Peyer's patch (tissue), 4 donors: ENCODE measurements at regions not wholly inside any gene's neighbourhood (a gene's known extent, or its start where the extent isn't known, plus 50 kb on each side); places are given as distances from the start of the nearest gene placed in this dataset.

Experiments
- DNase-seq, 3 donors: peaks; one replicate each; pipeline ENCODE4 v3.0.0-alpha.2; 2017 to 2019
- H3K27ac ChIP-seq, 4 donors: fragments of 200-600 bp; sonication (generic); one replicate each; pipeline ENCODE4 v1.5.1; 2016 to 2019
- H3K27me3 ChIP-seq, 2 donors: fragments of 200-600 bp; sonication (generic); one replicate each; pipeline ENCODE4 v1.5.1; 2019
- H3K36me3 ChIP-seq, 3 donors: fragments of 200-600 bp; sonication (generic); one replicate each; pipeline ENCODE4 v1.5.1; 2016 to 2019
- H3K4me1 ChIP-seq, 4 donors: fragments of 200-600 bp; sonication (generic); one replicate each; pipeline ENCODE4 v1.5.1; 2016 to 2019
- H3K4me3 ChIP-seq, 4 donors: fragments of 200-600 bp; sonication (generic); 1 replicate in 3 of 4; 2 replicates in 1 of 4; pipeline ENCODE4 v1.5.1; 2016 to 2019; ENCODE audit warnings: mild to moderate bottlenecking in 1 of 4
- H3K9me3 ChIP-seq, 4 donors: fragments of 200-600 bp; sonication (generic); one replicate each; pipeline ENCODE4 v1.5.1; 2016 to 2019; ENCODE audit warnings: mild to moderate bottlenecking in 1 of 4
- CTCF ChIP-seq, 6 experiments: fragments of 450-650 bp in 4 of 6; fragments of 200-600 bp in 2 of 6; sonication (generic) in 1 of 6; IDR thresholded peaks; one replicate each; pipeline ENCODE4 v1.5.1; 2017 to 2019; ENCODE audit warnings: antibody characterized with exemption in 6 of 6, mild to moderate bottlenecking in 3 of 6, moderate library complexity in 1 of 6
- POLR2A ChIP-seq, 2 donors: fragments of 450-650 bp; IDR thresholded peaks; one replicate each; pipeline ENCODE4 v1.5.1; 2017; ENCODE audit warnings: antibody characterized with exemption in 2 of 2, mild to moderate bottlenecking in 2 of 2, moderate library complexity in 2 of 2

DNA sequence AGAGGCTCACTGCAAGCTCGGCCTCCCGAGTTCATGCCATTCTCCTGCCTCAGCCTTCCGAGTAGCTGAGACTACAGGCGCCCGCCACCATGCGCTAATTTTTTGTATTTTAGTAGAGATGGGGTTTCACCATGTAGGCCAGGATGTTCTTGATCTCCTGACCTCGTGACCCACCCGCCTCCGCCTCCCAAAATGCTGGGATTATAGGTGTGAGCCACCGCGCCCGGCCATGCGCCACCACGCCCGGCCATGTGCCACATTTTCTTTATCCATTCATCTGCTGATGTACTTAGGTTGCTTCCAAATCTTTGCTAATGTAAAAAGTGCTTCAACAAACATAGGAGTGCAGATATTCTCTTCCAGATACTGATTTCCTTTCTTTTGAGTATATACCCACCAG is 408.6 kb downstream of the CAAP1 start:
- Histone ChIP-seq H3K27me3 (no peaks in the 10 kb centered on the region), H3K36me3 (no peaks in the 10 kb centered on the region), H3K9me3 (no peaks in the 10 kb centered on the region), H3K27ac (no peak overlapping the region), H3K4me3 (no peak overlapping the region), H3K4me1 (no peaks in the 10 kb centered on the region)
- DNase-seq: no peak
- TF ChIP-seq CTCF (IDR thresholded peaks at IDR 0.05) (no peak), POLR2A (IDR thresholded peaks at IDR 0.05) (no peak)

GRCh38 chr9:26477963-26478362 is 414.6 kb downstream of the CAAP1 start:
- TF ChIP-seq CTCF (IDR thresholded peaks at IDR 0.05): no peak
- TF ChIP-seq POLR2A (IDR thresholded peaks at IDR 0.05): no peak
- no peak for DNase-seq

DNA sequence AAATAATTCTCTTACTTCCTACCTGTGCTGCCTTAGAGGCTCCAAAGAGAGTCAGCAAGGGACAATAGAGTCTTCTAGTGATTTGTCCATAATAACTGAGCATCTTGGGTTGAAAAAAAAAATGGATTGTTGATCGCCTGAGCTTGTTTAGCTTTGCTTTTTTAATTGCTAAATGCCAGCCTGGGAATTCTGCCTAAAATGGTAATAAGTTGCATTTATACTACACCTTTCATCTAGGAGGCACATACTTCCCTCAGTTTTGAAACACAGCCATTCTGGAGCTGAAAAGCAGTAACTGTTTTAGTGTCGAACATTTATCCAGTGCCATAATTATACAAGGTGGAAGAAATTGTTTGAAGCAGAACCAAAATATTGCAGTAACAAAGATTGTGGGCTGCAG is 421.3 kb downstream of the CAAP1 start:
- DNase-seq: no peak
- no peaks in the 10 kb centered on the region for H3K9me3 ChIP-seq
- TF ChIP-seq POLR2A (IDR thresholded peaks at IDR 0.05): no peak
- TF ChIP-seq CTCF (IDR thresholded peaks at IDR 0.05): no peak
- H3K27ac ChIP-seq: no peak overlapping the region
- no peaks in the 10 kb centered on the region for H3K27me3 ChIP-seq
- H3K4me3 ChIP-seq: no peak overlapping the region
- no peaks in the 10 kb centered on the region for H3K36me3 ChIP-seq
- no peaks in the 10 kb centered on the region for H3K4me1 ChIP-seq

More at GRCh38 chr9:26477963-26478362, 414.6 kb downstream of the CAAP1 start:
- Histone ChIP-seq H3K4me1 (no peaks in the 10 kb centered on the region), H3K36me3 (no peaks in the 10 kb centered on the region), H3K27me3 (no peaks in the 10 kb centered on the region), H3K4me3 (no peak overlapping the region), H3K9me3 (no peaks in the 10 kb centered on the region), H3K27ac (no peak overlapping the region)

- DNase-seq: no peak
- Histone ChIP-seq H3K27me3 (no peaks in the 10 kb centered on the region), H3K4me1 (no peaks in the 10 kb centered on the region), H3K9me3 (no peaks in the 10 kb centered on the region), H3K27ac (no peak overlapping the region), H3K4me3 (no peak overlapping the region), H3K36me3 (no peaks in the 10 kb centered on the region)
- TF ChIP-seq POLR2A (IDR thresholded peaks at IDR 0.05) (no peak), CTCF (IDR thresholded peaks at IDR 0.05) (no peak)
Measured at GRCh38 chr9:26470284-26470683, 422.3 kb downstream of the CAAP1 start.

GRCh38 chr9:26463837-26464236 is 428.8 kb downstream of the CAAP1 start:
- Histone ChIP-seq H3K27me3 (no peaks in the 10 kb centered on the region), H3K4me3 (no peak overlapping the region), H3K9me3 (no peaks in the 10 kb centered on the region), H3K4me1 (no peaks in the 10 kb centered on the region), H3K36me3 (no peaks in the 10 kb centered on the region), H3K27ac (no peak overlapping the region)
- TF ChIP-seq CTCF (IDR thresholded peaks at IDR 0.05) (no peak), POLR2A (IDR thresholded peaks at IDR 0.05) (no peak)
- DNase-seq: no peak

DNA sequence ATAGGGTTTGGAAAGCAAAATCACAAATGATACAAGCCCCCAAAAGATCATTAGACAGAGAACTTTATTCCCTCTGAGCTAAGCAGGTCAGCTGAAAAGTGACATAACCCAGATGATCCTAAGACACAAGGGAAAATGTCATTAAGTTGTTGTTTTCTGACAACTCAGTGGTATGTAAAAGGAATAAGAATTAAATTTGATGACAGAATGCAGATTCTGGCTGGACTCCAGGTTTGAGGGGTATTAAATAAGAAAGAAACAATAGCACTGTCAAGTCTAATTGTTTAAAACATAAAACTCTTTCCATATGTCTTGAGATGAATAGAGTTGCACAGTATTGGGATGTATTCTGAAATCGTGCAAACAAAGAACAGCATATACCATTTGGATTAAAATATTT is 429.9 kb downstream of the CAAP1 start:
- no peak overlapping the region for H3K27ac ChIP-seq
- H3K27me3 ChIP-seq: no peaks in the 10 kb centered on the region
- no peaks in the 10 kb centered on the region for H3K4me1 ChIP-seq
- H3K9me3 ChIP-seq: no peaks in the 10 kb centered on the region
- no peak overlapping the region for H3K4me3 ChIP-seq
- TF ChIP-seq POLR2A (IDR thresholded peaks at IDR 0.05) (no peak), CTCF (IDR thresholded peaks at IDR 0.05) (no peak)
- DNase-seq: no peak
- no peaks in the 10 kb centered on the region for H3K36me3 ChIP-seq
